IMR-90 (cell line): ENCODE measurements at regions not wholly inside any gene's neighbourhood (a gene's known extent, or its start where the extent isn't known, plus 50 kb on each side); places are given as distances from the start of the nearest gene placed in this dataset.
"Not testable (repeated sequence)": the region's sequence is repeated elsewhere in the genome, so short reads cannot be mapped to it uniquely, and the experiment has no call there.

ENCODE experiments used
- ATAC-seq: fragments of 200-7000 bp; cut with Tn5 transposase; 2 replicates; pipeline ENCODE4 v1.9.1; 2020; ENCODE audit warnings: low read depth, mild to moderate bottlenecking, moderate library complexity
- BruUV-seq: library from RNA; stranded (reverse); fragments of 400-500 nt; replicated peaks from 2 replicates; lab custom pipeline; 2021; lab: Mats Ljungman, UMichigan
- CTCF ChIA-PET: fragments of 300-600 bp; formaldehyde crosslinking; extraction: SDS; loops from one replicate; lab custom pipeline; 2021; ENCODE audit warnings: antibody characterized with exemption; lab: Yijun Ruan, JAX
- POLR2A ChIA-PET: fragments of 300-600 bp; sonication (Branson Sonifier 250); formaldehyde crosslinking; loops from one replicate; lab custom pipeline; 2022; ENCODE audit warnings: antibody characterized with exemption; ENCODE audit not compliant: unreplicated experiment; lab: Charles Lee
- DNase-seq: peaks from one replicate; pipeline ENCODE4 v3.0.0; 2013
- H2AFZ ChIP-seq: replicated peaks from 2 replicates; pipeline ENCODE3; 2013; ENCODE audit warnings: low read length, mild to moderate bottlenecking; ENCODE audit not compliant: poor library complexity
- H2AK5ac ChIP-seq: 2 replicates; pipeline ENCODE4 v1.6.1; 2013; ENCODE audit warnings: low read depth, low read length, inconsistent platforms
- H2AK9ac ChIP-seq: replicated peaks from 2 replicates; pipeline ENCODE3; 2013; ENCODE audit warnings: mild to moderate bottlenecking, low read depth, low read length, moderate library complexity; ENCODE audit not compliant: poor library complexity
- H2BK120ac ChIP-seq: 2 replicates; pipeline ENCODE4 v1.6.1; 2013; ENCODE audit warnings: low read depth, low read length, inconsistent platforms
- H2BK15ac ChIP-seq: 3 replicates; pipeline ENCODE4 v1.6.1; 2013; ENCODE audit warnings: low read depth, low read length, inconsistent platforms
- H2BK20ac ChIP-seq: 2 replicates; pipeline ENCODE4 v1.6.1; 2013; ENCODE audit warnings: low read depth, mild to moderate bottlenecking, inconsistent platforms, low read length, moderate library complexity
- H2BK5ac ChIP-seq: 2 replicates; pipeline ENCODE4 v1.6.1; 2013; ENCODE audit warnings: mild to moderate bottlenecking, low read depth, low read length, inconsistent platforms; ENCODE audit not compliant: poor library complexity, severe bottlenecking
- H3K14ac ChIP-seq: replicated peaks from 2 replicates; pipeline ENCODE4 v1.6.1; 2013; ENCODE audit warnings: low read depth, low read length, inconsistent platforms
- H3K18ac ChIP-seq: 2 replicates; pipeline ENCODE4 v1.6.1; 2013; ENCODE audit warnings: low read depth, low read length, control low read depth
- H3K23ac ChIP-seq: 2 replicates; pipeline ENCODE4 v1.6.1; 2013; ENCODE audit warnings: low read depth, low read length, inconsistent platforms
- H3K27ac ChIP-seq: 2 replicates; pipeline ENCODE4 v1.5.1; 2013; ENCODE audit warnings: mild to moderate bottlenecking, control low read depth, low read length; ENCODE audit not compliant: insufficient read depth
- H3K27me3 ChIP-seq: 2 replicates; pipeline ENCODE4 v1.6.1; 2013; ENCODE audit warnings: low read length; ENCODE audit not compliant: control insufficient read depth, insufficient read depth
- H3K36me3 ChIP-seq: 2 replicates; pipeline ENCODE4 v1.6.1; 2013; ENCODE audit warnings: low read length, mixed read lengths; ENCODE audit not compliant: control insufficient read depth, insufficient read depth
- H3K4ac ChIP-seq: 2 replicates; pipeline ENCODE4 v1.6.1; 2013; ENCODE audit warnings: low read depth, low read length, inconsistent platforms
- H3K4me1 ChIP-seq: 2 replicates; pipeline ENCODE4 v1.6.1; 2013; ENCODE audit warnings: low read length, mixed read lengths; ENCODE audit not compliant: control insufficient read depth, insufficient read depth
- H3K4me2 ChIP-seq: 2 replicates; pipeline ENCODE4 v1.6.1; 2013; ENCODE audit warnings: low read depth, mild to moderate bottlenecking, control low read depth, low read length, moderate library complexity
- H3K4me3 ChIP-seq: 2 replicates; pipeline ENCODE4 v1.5.1; 2013; ENCODE audit warnings: low read depth, mild to moderate bottlenecking, control low read depth, low read length, moderate library complexity; ENCODE audit not compliant: insufficient read depth
- H3K56ac ChIP-seq: 2 replicates; pipeline ENCODE4 v1.6.1; 2013; ENCODE audit warnings: low read length, inconsistent platforms; ENCODE audit not compliant: insufficient read depth; ENCODE audit errors: extremely low read depth
- H3K79me1 ChIP-seq, 2 experiments: 2 replicates each; pipeline ENCODE4 v1.6.1; 2013; ENCODE audit warnings: low read length in 2 of 2, inconsistent platforms in 1 of 2, low read depth in 1 of 2
- H3K9ac ChIP-seq: 2 replicates; pipeline ENCODE4 v1.6.1; 2013; ENCODE audit warnings: low read depth, low read length, control low read depth
- H3K9me1 ChIP-seq: 2 replicates; pipeline ENCODE4 v1.6.1; 2013; ENCODE audit warnings: low read length, inconsistent platforms; ENCODE audit not compliant: insufficient read depth
- H3K9me3 ChIP-seq: 2 replicates; pipeline ENCODE4 v1.6.1; 2013; ENCODE audit warnings: low read length; ENCODE audit not compliant: control insufficient read depth, insufficient read depth
- H4K20me1 ChIP-seq: 2 replicates; pipeline ENCODE4 v1.6.1; 2013; ENCODE audit warnings: low read length, inconsistent platforms; ENCODE audit not compliant: insufficient read depth
- H4K5ac ChIP-seq: 2 replicates; pipeline ENCODE4 v1.6.1; 2013; ENCODE audit warnings: mild to moderate bottlenecking, low read depth, low read length, control low read depth
- H4K8ac ChIP-seq, 2 experiments: 2 replicates each; pipeline ENCODE4 v1.6.1; 2013; ENCODE audit warnings: low read depth in 2 of 2, low read length in 2 of 2, control low read depth in 1 of 2, inconsistent platforms in 1 of 2
- H4K91ac ChIP-seq: 2 replicates; pipeline ENCODE4 v1.6.1; 2013; ENCODE audit warnings: low read depth, low read length, inconsistent platforms; ENCODE audit not compliant: insufficient read depth
- MAZ ChIP-seq: IDR thresholded peaks from 2 replicates; pipeline ENCODE4 v1.6.1; 2012; ENCODE audit warnings: low read depth, mild to moderate bottlenecking, low read length, improper control_type of control experiment, moderate library complexity, borderline replicate concordance
- WGBS, 2 experiments: methylation state at CpG; one replicate each; pipeline versions ENCODE4 v1.1.5 to v1.1.7; 2013; ENCODE audit warnings: missing lambda C conversion rate in 2 of 2; ENCODE audit not compliant: insufficient read length in 1 of 2; ENCODE audit errors: extremely low coverage in 2 of 2; 5-methylcytosine and 5-hydroxymethylcytosine counted together
- dilution Hi-C: fragments of 300-500 bp; cut with HindIII; formaldehyde crosslinking; loops from one replicate; pipeline ENCODE4 v1.14.3; 2018; ENCODE audit warnings: low sequenced_read_pairs; ENCODE audit not compliant: unreplicated experiment
- in situ Hi-C: fragments of 300-500 bp; cut with MboI; formaldehyde crosslinking; loops from 3 replicates; pipeline ENCODE4 v1.14.3; 2019; ENCODE audit warnings: low sequenced_read_pairs, inconsistent platforms, mixed read lengths
- intact Hi-C: fragments of 100-400 bp; cut with micrococcal nuclease; formaldehyde crosslinking; loops from 2 replicates; pipeline ENCODE4 v1.10.0; 2022

DNA sequence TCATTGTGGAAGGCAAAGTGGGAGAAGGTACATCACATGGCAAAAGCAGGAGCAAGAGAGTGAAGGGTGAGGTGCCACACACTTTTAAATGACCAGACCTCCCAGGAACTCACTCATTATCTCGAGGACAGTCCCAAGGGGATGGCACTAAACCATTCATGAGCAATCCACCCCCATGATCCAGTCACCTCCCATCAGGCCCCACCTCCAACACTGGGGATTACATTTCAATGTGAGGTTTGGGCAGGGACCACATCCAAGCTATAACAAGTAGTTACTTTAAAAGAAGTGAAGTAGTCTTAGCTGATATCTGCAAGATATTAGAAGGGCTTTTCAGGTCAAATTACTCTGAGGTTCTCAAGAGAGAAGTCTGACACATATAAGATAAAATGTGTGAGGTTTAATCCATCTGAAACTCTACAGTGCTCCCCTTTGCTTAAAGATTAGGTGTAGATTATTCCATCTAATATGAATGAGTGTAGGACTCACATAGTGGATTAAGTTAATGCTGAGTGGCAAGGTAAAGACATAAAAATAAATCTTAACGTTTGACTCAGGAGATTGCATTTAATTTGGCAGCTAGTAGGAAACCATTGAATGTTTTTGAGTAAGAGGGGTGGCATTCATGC lies 130.8 kb downstream of the TMX1 start:
- CTCF ChIA-PET: interaction anchor here (1.3 kb wide), 1 partner anchor 11 kb away, joined by 3 read pairs; no protein-coding TSS in a partner anchor
- in situ Hi-C loops: no loop called here
- H2BK20ac ChIP-seq: peak overlapping the region; percentile 23
- H2BK5ac ChIP-seq: no peak overlapping the region
- peaks cover 4% of the 10 kb centered on the region; the same call in 1 of the 2 replicates for H3K9me1 ChIP-seq
- no peaks in the 10 kb centered on the region for H3K36me3 ChIP-seq
- POLR2A ChIA-PET: no interaction called here
- WGBS, 2 experiments: 57% methylated on average over 1 of the region's 2 CpGs; no CpG with 5 or more reads in 1 of the 2 experiments
- H2AK9ac ChIP-seq: no peak overlapping the region
- H3K56ac ChIP-seq: no peak overlapping the region
- peak overlapping the region; percentile 46; the same call in 1 of the 2 replicates for H3K14ac ChIP-seq
- ATAC-seq (no peak), DNase-seq (no peak)
- H3K27ac ChIP-seq: no peak overlapping the region
- no peak for TF ChIP-seq MAZ
- no peak overlapping the region for H2BK15ac ChIP-seq
- H3K4me2 ChIP-seq: no peak overlapping the region
- H2AFZ ChIP-seq: no peak overlapping the region
- H3K9ac ChIP-seq: no peak overlapping the region
- no TSS peak for BruUV-seq
- no peaks in the 10 kb centered on the region for H4K20me1 ChIP-seq
- peak overlapping the region; percentile 0 for H3K4ac ChIP-seq
- no peak overlapping the region for H3K23ac ChIP-seq
- intact Hi-C loops: no loop called here
- no peaks in the 10 kb centered on the region for H3K79me1 ChIP-seq
- H3K4me1 ChIP-seq: peaks cover 9% of the 10 kb centered on the region
- peak overlapping the region; percentile 64; the same call in 1 of the 2 replicates for H3K18ac ChIP-seq
- H4K8ac ChIP-seq: no peak overlapping the region
- no peak overlapping the region for H4K5ac ChIP-seq
- dilution Hi-C loops: no loop called here
- no peak overlapping the region for H3K4me3 ChIP-seq
- H2AK5ac ChIP-seq: no peak overlapping the region; the same call in 1 of the 2 replicates
- H3K27me3 ChIP-seq: no peaks in the 10 kb centered on the region
- peak overlapping the region; percentile 6; the same call in 1 of the 2 replicates for H2BK120ac ChIP-seq
- H4K91ac ChIP-seq: no peak overlapping the region
- no peaks in the 10 kb centered on the region for H3K9me3 ChIP-seq

DNA sequence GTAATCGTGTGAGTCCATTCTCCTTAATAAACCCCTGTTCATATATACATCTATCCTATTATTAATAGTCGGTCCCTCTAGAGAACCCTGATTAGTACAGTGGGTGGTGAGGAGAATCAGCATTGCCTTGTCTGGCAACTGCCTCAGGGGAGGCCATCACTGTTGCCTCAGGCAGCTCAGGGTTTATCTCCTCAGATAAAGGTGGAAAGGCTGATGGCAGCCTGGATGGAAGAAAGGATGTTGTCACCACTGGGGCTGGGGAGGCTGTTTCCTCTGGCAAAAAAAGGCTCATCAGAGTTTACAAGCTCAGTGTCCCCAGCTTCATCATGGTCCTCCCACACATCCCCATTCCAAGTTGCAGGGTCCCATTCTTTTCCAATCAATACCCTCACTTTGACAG lies 137.1 kb downstream of the TMX1 start:
- H3K9ac ChIP-seq, H2AFZ ChIP-seq, H3K27ac ChIP-seq, H2AK9ac ChIP-seq, in situ Hi-C loops, H2BK120ac ChIP-seq, H2AK5ac ChIP-seq, H4K5ac ChIP-seq, H2BK20ac ChIP-seq, H3K4me3 ChIP-seq, dilution Hi-C loops, H4K8ac ChIP-seq, H3K79me1 ChIP-seq, H2BK5ac ChIP-seq, H3K14ac ChIP-seq, H4K91ac ChIP-seq, H3K27me3 ChIP-seq, H2BK15ac ChIP-seq, H3K23ac ChIP-seq, H3K9me3 ChIP-seq, ATAC-seq, BruUV-seq, H3K36me3 ChIP-seq, H3K4me1 ChIP-seq, H4K20me1 ChIP-seq, POLR2A ChIA-PET, H3K4ac ChIP-seq, H3K9me1 ChIP-seq, H3K56ac ChIP-seq, intact Hi-C loops, CTCF ChIA-PET, H3K4me2 ChIP-seq, H3K18ac ChIP-seq, DNase-seq: not testable (repeated sequence)
- WGBS, 2 experiments: no CpG with 5 or more reads among the region's 2 CpGs
